ENCODE measurements at regions not wholly inside any gene's neighbourhood (a gene's known extent, or its start where the extent isn't known, plus 50 kb on each side); places are given as distances from the start of the nearest gene placed in this dataset.

DNA sequence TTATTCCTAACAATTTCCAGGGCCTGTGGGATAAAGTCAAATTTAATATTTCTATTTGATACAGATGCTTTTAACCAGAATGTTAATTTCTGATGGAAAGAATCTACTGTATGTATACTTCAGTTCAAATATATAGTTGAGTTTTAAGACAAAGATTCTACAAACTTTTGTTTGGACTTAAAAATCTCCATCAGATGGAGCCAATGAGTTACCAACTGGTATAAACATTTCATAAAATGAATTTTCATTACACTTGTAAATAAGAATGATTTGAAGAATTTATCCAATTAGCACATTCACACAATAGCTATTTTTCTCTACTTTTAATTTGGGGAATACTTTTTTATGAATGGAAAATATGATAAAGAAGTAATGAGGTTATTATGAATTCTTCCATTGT is 425.2 kb upstream of the MIS18BP1 start (continued):
- TF ChIP-seq, protein P1, sequence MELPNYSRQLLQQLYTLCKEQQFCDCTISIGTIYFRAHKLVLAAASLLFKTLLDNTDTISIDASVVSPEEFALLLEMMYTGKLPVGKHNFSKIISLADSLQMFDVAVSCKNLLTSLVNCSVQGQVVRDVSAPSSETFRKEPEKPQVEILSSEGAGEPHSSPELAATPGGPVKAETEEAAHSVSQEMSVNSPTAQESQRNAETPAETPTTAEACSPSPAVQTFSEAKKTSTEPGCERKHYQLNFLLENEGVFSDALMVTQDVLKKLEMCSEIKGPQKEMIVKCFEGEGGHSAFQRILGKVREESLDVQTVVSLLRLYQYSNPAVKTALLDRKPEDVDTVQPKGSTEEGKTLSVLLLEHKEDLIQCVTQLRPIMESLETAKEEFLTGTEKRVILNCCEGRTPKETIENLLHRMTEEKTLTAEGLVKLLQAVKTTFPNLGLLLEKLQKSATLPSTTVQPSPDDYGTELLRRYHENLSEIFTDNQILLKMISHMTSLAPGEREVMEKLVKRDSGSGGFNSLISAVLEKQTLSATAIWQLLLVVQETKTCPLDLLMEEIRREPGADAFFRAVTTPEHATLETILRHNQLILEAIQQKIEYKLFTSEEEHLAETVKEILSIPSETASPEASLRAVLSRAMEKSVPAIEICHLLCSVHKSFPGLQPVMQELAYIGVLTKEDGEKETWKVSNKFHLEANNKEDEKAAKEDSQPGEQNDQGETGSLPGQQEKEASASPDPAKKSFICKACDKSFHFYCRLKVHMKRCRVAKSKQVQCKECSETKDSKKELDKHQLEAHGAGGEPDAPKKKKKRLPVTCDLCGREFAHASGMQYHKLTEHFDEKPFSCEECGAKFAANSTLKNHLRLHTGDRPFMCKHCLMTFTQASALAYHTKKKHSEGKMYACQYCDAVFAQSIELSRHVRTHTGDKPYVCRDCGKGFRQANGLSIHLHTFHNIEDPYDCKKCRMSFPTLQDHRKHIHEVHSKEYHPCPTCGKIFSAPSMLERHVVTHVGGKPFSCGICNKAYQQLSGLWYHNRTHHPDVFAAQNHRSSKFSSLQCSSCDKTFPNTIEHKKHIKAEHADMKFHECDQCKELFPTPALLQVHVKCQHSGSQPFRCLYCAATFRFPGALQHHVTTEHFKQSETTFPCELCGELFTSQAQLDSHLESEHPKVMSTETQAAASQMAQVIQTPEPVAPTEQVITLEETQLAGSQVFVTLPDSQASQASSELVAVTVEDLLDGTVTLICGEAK (IDR thresholded peaks at IDR 0.05): no peak
- TF ChIP-seq, protein P1 (CRISPR knock-in tag; IDR thresholded peaks at IDR 0.05): no peak
- TF ChIP-seq GABPA (tag; conservative IDR thresholded peaks at IDR 0.05; ENCODE audit: low read depth): no peak
- TF ChIP-seq TAL1 (IDR thresholded peaks at IDR 0.05): no peak
- no peak for TF ChIP-seq ZNF165 (CRISPR knock-in tag; IDR thresholded peaks at IDR 0.05; ENCODE audit: borderline replicate concordance)
- TF ChIP-seq, protein P2, sequence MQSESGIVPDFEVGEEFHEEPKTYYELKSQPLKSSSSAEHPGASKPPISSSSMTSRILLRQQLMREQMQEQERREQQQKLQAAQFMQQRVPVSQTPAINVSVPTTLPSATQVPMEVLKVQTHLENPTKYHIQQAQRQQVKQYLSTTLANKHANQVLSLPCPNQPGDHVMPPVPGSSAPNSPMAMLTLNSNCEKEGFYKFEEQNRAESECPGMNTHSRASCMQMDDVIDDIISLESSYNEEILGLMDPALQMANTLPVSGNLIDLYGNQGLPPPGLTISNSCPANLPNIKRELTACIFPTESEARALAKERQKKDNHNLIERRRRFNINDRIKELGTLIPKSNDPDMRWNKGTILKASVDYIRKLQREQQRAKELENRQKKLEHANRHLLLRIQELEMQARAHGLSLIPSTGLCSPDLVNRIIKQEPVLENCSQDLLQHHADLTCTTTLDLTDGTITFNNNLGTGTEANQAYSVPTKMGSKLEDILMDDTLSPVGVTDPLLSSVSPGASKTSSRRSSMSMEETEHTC (IDR thresholded peaks at IDR 0.05): no peak
- TF ChIP-seq, protein P3, sequence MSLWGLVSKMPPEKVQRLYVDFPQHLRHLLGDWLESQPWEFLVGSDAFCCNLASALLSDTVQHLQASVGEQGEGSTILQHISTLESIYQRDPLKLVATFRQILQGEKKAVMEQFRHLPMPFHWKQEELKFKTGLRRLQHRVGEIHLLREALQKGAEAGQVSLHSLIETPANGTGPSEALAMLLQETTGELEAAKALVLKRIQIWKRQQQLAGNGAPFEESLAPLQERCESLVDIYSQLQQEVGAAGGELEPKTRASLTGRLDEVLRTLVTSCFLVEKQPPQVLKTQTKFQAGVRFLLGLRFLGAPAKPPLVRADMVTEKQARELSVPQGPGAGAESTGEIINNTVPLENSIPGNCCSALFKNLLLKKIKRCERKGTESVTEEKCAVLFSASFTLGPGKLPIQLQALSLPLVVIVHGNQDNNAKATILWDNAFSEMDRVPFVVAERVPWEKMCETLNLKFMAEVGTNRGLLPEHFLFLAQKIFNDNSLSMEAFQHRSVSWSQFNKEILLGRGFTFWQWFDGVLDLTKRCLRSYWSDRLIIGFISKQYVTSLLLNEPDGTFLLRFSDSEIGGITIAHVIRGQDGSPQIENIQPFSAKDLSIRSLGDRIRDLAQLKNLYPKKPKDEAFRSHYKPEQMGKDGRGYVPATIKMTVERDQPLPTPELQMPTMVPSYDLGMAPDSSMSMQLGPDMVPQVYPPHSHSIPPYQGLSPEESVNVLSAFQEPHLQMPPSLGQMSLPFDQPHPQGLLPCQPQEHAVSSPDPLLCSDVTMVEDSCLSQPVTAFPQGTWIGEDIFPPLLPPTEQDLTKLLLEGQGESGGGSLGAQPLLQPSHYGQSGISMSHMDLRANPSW (CRISPR knock-in tag; IDR thresholded peaks at IDR 0.05): no peak
- TF ChIP-seq SOX6 (IDR thresholded peaks at IDR 0.05): no peak
- no peak for TF ChIP-seq POLR2B (IDR thresholded peaks at IDR 0.05; ENCODE audit: low read depth, partially characterized antibody)
- TF ChIP-seq, protein P4, sequence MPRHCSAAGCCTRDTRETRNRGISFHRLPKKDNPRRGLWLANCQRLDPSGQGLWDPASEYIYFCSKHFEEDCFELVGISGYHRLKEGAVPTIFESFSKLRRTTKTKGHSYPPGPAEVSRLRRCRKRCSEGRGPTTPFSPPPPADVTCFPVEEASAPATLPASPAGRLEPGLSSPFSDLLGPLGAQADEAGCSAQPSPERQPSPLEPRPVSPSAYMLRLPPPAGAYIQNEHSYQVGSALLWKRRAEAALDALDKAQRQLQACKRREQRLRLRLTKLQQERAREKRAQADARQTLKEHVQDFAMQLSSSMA (CRISPR knock-in tag; IDR thresholded peaks at IDR 0.05): no peak
- TF ChIP-seq ZNF445 (CRISPR knock-in tag; IDR thresholded peaks at IDR 0.05; ENCODE audit: low read depth): no peak
- no peak for TF ChIP-seq ZFP1 (CRISPR knock-in tag; IDR thresholded peaks at IDR 0.05)
- no peak for TF ChIP-seq ETV1 (tag; conservative IDR thresholded peaks at IDR 0.05; ENCODE audit: low read depth)
- no peak for TF ChIP-seq HDGF (IDR thresholded peaks at IDR 0.05)
- TF ChIP-seq FOXK1 (CRISPR knock-in tag; IDR thresholded peaks at IDR 0.05; ENCODE audit: borderline replicate concordance): no peak
